GM12865 (cell line): ENCODE measurements at regions not wholly inside any gene's neighbourhood (a gene's known extent, or its start where the extent isn't known, plus 50 kb on each side); places are given as distances from the start of the nearest gene placed in this dataset.

Experiments used
- DNase-seq: peaks from one replicate; pipeline ENCODE4 v3.0.0; 2010; ENCODE audit warnings: low read depth
- H3K4me3 ChIP-seq: 2 replicates; pipeline ENCODE4 v1.5.1; 2011; ENCODE audit warnings: mild to moderate bottlenecking, low read depth, low read length, control low read depth
- TF ChIP-seq, protein P1 (sequence below): IDR thresholded peaks from 2 replicates; pipeline ENCODE4 v1.5.1; 2011; ENCODE audit warnings: low read length, control low read depth, low read depth, inconsistent platforms; ENCODE audit not compliant: insufficient read depth; ENCODE audit errors: missing control alignments

- no peak overlapping the region for H3K4me3 ChIP-seq
- DNase-seq: no peak
- TF ChIP-seq, protein P1, sequence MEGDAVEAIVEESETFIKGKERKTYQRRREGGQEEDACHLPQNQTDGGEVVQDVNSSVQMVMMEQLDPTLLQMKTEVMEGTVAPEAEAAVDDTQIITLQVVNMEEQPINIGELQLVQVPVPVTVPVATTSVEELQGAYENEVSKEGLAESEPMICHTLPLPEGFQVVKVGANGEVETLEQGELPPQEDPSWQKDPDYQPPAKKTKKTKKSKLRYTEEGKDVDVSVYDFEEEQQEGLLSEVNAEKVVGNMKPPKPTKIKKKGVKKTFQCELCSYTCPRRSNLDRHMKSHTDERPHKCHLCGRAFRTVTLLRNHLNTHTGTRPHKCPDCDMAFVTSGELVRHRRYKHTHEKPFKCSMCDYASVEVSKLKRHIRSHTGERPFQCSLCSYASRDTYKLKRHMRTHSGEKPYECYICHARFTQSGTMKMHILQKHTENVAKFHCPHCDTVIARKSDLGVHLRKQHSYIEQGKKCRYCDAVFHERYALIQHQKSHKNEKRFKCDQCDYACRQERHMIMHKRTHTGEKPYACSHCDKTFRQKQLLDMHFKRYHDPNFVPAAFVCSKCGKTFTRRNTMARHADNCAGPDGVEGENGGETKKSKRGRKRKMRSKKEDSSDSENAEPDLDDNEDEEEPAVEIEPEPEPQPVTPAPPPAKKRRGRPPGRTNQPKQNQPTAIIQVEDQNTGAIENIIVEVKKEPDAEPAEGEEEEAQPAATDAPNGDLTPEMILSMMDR: no peak
Observed at GRCh38 chrX:40459571-40460158, 121.1 kb upstream of the ATP6AP2 start.

- no peak for DNase-seq
- H3K4me3 ChIP-seq: no peak overlapping the region
- TF ChIP-seq, protein P1: no peak
Observed at GRCh38 chrX:40457406-40457805, 123.4 kb upstream of the ATP6AP2 start.

GRCh38 chrX:40452031-40452430, 128.7 kb upstream of the ATP6AP2 start:
- no peak for DNase-seq
- no peak overlapping the region for H3K4me3 ChIP-seq
- TF ChIP-seq, protein P1: no peak

DNA sequence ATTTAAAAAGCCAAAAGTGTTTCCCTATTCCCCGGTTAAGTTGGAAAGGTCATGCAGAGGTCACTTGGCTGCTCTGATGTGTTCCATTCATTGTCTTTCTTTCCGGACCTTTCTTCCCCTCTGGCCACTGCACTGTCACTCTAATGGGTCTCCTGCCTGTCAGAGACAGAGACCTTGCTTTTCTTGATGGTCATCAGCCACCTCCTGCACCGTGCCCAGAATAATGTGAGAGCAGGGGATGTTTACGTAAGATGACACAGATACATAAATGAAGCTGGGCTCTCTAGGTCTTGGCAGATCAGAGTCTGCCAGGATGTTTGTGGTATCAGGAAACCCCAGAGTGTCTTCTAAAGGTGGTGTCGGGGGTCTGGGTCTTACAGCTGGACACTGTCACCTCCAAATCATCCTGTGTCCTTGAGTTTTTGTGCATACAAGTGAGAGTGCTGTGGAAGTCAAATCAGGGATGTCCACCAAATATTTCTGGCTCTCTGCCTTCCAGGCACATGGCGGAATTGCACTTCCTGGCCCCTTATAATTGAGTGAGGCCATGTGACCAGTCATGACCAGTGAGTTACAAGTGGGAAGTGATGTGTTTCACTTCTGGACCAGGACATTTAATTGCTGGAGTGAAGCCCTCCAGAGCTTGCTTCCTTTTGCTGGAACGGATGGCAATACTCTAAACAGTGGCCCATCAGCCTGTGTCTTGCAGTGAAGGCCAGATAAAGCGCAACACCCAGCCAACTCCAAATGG, 130.6 kb upstream of the ATP6AP2 start:
- no peak overlapping the region for H3K4me3 ChIP-seq
- TF ChIP-seq, protein P1: no peak
- no peak for DNase-seq

DNA sequence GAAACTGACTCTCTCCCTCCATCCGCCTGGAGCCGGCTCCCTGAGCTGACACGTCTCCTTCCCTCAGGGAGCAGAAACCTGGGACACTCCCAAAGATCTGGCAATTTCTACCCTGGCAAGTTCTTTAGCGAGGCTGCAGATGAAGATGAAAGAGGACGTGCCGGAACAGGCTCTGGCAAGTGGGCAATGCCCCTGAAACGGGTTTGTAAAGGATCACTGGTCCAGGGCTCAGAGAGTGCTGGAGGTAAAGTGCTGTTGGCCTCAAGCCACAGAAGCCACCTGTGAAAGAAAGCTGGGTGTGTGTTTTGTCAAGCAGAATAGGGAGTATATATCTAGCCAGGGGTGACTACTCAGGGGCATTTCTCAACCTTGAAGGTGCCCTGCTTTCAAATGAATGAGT, 131.4 kb upstream of the ATP6AP2 start:
- H3K4me3 ChIP-seq: no peak overlapping the region
- no peak for DNase-seq
- TF ChIP-seq, protein P1: no peak

- TF ChIP-seq, protein P1: no peak
- no peak overlapping the region for H3K4me3 ChIP-seq
- no peak for DNase-seq
Observed at GRCh38 chrX:40448793-40449192, 132.0 kb upstream of the ATP6AP2 start.

GRCh38 chrX:40446921-40447320, 133.8 kb upstream of the ATP6AP2 start:
- TF ChIP-seq, protein P1: no peak
- H3K4me3 ChIP-seq: no peak overlapping the region
- DNase-seq: no peak
